Muscle layer of duodenum (tissue), 2 donors: ENCODE measurements at regions not wholly inside any gene's neighbourhood (a gene's known extent, or its start where the extent isn't known, plus 50 kb on each side); places are given as distances from the start of the nearest gene placed in this dataset.

Experiments
- H3K27ac ChIP-seq: one replicate; pipeline ENCODE4 v1.7.0; 2013; ENCODE audit warnings: mild to moderate bottlenecking, low read length
- H3K27me3 ChIP-seq: one replicate; pipeline ENCODE4 v1.7.0; 2013; ENCODE audit warnings: low read depth, mild to moderate bottlenecking, control low read depth, low read length
- H3K36me3 ChIP-seq, 2 donors: one replicate each; pipeline ENCODE4 v1.7.0; 2013; ENCODE audit warnings: low read length in 2 of 2, control low read depth in 1 of 2, mild to moderate bottlenecking in 1 of 2; ENCODE audit not compliant: insufficient read depth in 2 of 2, control insufficient read depth in 1 of 2
- H3K4me1 ChIP-seq, 2 donors: one replicate each; pipeline ENCODE4 v1.7.0; 2013; ENCODE audit warnings: low read length in 2 of 2, mild to moderate bottlenecking in 2 of 2, control low read depth in 1 of 2, moderate library complexity in 1 of 2; ENCODE audit not compliant: insufficient read depth in 2 of 2, control insufficient read depth in 1 of 2
- H3K4me3 ChIP-seq, 2 donors: one replicate each; pipeline ENCODE4 v1.7.0; 2013; ENCODE audit warnings: low read length in 2 of 2, low read depth in 1 of 2, mild to moderate bottlenecking in 1 of 2
- H3K9me3 ChIP-seq, 2 donors: one replicate each; pipeline ENCODE4 v1.7.0; 2013; ENCODE audit warnings: low read length in 2 of 2, control low read depth in 1 of 2, mild to moderate bottlenecking in 1 of 2; ENCODE audit not compliant: control insufficient read depth in 1 of 2
- donor health status: healthy.

GRCh38 chr1:190540366-190540765 is 62.7 kb upstream of the BRINP3 start:
- no peaks in the 10 kb centered on the region for H3K4me1 ChIP-seq
- H3K9me3 ChIP-seq = no peaks in the 10 kb centered on the region
- no peak overlapping the region for H3K4me3 ChIP-seq
- no peaks in the 10 kb centered on the region for H3K27me3 ChIP-seq
- H3K36me3 ChIP-seq = no peaks in the 10 kb centered on the region
- no peak overlapping the region for H3K27ac ChIP-seq

GRCh38 chr1:190551638-190552037 is 74.0 kb upstream of the BRINP3 start:
- no peaks in the 10 kb centered on the region for H3K36me3 ChIP-seq
- H3K27me3 ChIP-seq = no peaks in the 10 kb centered on the region
- H3K4me3 ChIP-seq = no peak overlapping the region
- H3K9me3 ChIP-seq = no peaks in the 10 kb centered on the region
- H3K27ac ChIP-seq = no peak overlapping the region
- H3K4me1 ChIP-seq = no peaks in the 10 kb centered on the region

- Histone ChIP-seq H3K9me3 (peaks cover 0 to 5% of the 10 kb centered on the region in 2 donors), H3K27me3 (no peaks in the 10 kb centered on the region), H3K36me3 (no peaks in the 10 kb centered on the region), H3K4me3 (no peak overlapping the region), H3K4me1 (no peaks in the 10 kb centered on the region), H3K27ac (no peak overlapping the region)
These were observed 82.6 kb upstream of the BRINP3 start for GRCh38 chr1:190560161-190560681.

- Histone ChIP-seq H3K27me3 (no peaks in the 10 kb centered on the region), H3K27ac (no peak overlapping the region), H3K4me3 (no peak overlapping the region), H3K36me3 (no peaks in the 10 kb centered on the region), H3K4me1 (no peaks in the 10 kb centered on the region), H3K9me3 (peaks cover 0 to 5% of the 10 kb centered on the region in 2 donors)
These were observed 85.6 kb upstream of the BRINP3 start for GRCh38 chr1:190563230-190563629.

- no peaks in the 10 kb centered on the region for H3K27me3 ChIP-seq
- no peaks in the 10 kb centered on the region for H3K4me1 ChIP-seq
- peaks cover 0 to 5% of the 10 kb centered on the region in 2 donors for H3K9me3 ChIP-seq
- no peak overlapping the region for H3K4me3 ChIP-seq
- no peaks in the 10 kb centered on the region for H3K36me3 ChIP-seq
- no peak overlapping the region for H3K27ac ChIP-seq
These were observed 86.5 kb upstream of the BRINP3 start for GRCh38 chr1:190564117-190564516.

- no peaks in the 10 kb centered on the region for H3K27me3 ChIP-seq
- H3K9me3 ChIP-seq = no peaks in the 10 kb centered on the region
- no peak overlapping the region for H3K4me3 ChIP-seq
These were observed 100.4 kb upstream of the BRINP3 start for GRCh38 chr1:190578017-190578416.

GRCh38 chr1:190578526-190578925 is 100.9 kb upstream of the BRINP3 start:
- no peaks in the 10 kb centered on the region for H3K36me3 ChIP-seq

More at GRCh38 chr1:190578017-190578416, 100.4 kb upstream of the BRINP3 start:
- Histone ChIP-seq H3K36me3 (no peaks in the 10 kb centered on the region), H3K27ac (no peak overlapping the region), H3K4me1 (no peaks in the 10 kb centered on the region)

GRCh38 chr1:190579552-190580193 is 102.0 kb upstream of the BRINP3 start:
- peak overlapping the region in 1 of 2 donors; percentile 9 for H3K4me3 ChIP-seq
- no peaks in the 10 kb centered on the region for H3K4me1 ChIP-seq
- no peak overlapping the region for H3K27ac ChIP-seq
- H3K36me3 ChIP-seq = no peaks in the 10 kb centered on the region
- no peaks in the 10 kb centered on the region for H3K27me3 ChIP-seq
- no peaks in the 10 kb centered on the region for H3K9me3 ChIP-seq

More at GRCh38 chr1:190578526-190578925, 100.9 kb upstream of the BRINP3 start:
- no peaks in the 10 kb centered on the region for H3K27me3 ChIP-seq
- no peaks in the 10 kb centered on the region for H3K9me3 ChIP-seq
- H3K4me1 ChIP-seq = no peaks in the 10 kb centered on the region
- H3K4me3 ChIP-seq = no peak overlapping the region
- H3K27ac ChIP-seq = no peak overlapping the region

- no peak overlapping the region for H3K27ac ChIP-seq
- no peak overlapping the region for H3K4me3 ChIP-seq
- H3K27me3 ChIP-seq = no peaks in the 10 kb centered on the region
- H3K4me1 ChIP-seq = no peaks in the 10 kb centered on the region
- H3K9me3 ChIP-seq = no peaks in the 10 kb centered on the region
- no peaks in the 10 kb centered on the region for H3K36me3 ChIP-seq
These were observed 106.2 kb upstream of the BRINP3 start for GRCh38 chr1:190583862-190584261.

GRCh38 chr1:190588424-190588823 is 110.8 kb upstream of the BRINP3 start:
- Histone ChIP-seq H3K4me3 (no peak overlapping the region), H3K27me3 (no peaks in the 10 kb centered on the region), H3K27ac (no peak overlapping the region), H3K9me3 (no peaks in the 10 kb centered on the region), H3K4me1 (no peaks in the 10 kb centered on the region), H3K36me3 (no peaks in the 10 kb centered on the region)

GRCh38 chr1:190595438-190595837 is 117.8 kb upstream of the BRINP3 start:
- Histone ChIP-seq H3K4me1 (no peaks in the 10 kb centered on the region), H3K36me3 (no peaks in the 10 kb centered on the region), H3K9me3 (no peaks in the 10 kb centered on the region)

GRCh38 chr1:190597294-190597693 is 119.6 kb upstream of the BRINP3 start:
- Histone ChIP-seq H3K27me3 (no peaks in the 10 kb centered on the region), H3K36me3 (no peaks in the 10 kb centered on the region), H3K4me3 (no peak overlapping the region), H3K4me1 (no peaks in the 10 kb centered on the region), H3K9me3 (no peaks in the 10 kb centered on the region), H3K27ac (peak overlapping the region; percentile 45)

More at GRCh38 chr1:190595438-190595837, 117.8 kb upstream of the BRINP3 start:
- Histone ChIP-seq H3K27ac (no peak overlapping the region), H3K27me3 (no peaks in the 10 kb centered on the region), H3K4me3 (no peak overlapping the region)
